Body of pancreas (tissue), 4 donors: ENCODE measurements at regions not wholly inside any gene's neighbourhood (a gene's known extent, or its start where the extent isn't known, plus 50 kb on each side); places are given as distances from the start of the nearest gene placed in this dataset.

Source experiments
- ATAC-seq: fragments of 150-250 bp; one replicate; pipeline ENCODE4 v1.9.1; 2016
- DNase-seq, 4 donors: peaks; one replicate each; pipeline ENCODE4 v3.0.0-alpha.2; 2019
- H3K27ac ChIP-seq, 4 donors: fragments of 200-600 bp; sonication (generic); 1 replicate in 3 of 4; 2 replicates in 1 of 4; pipeline versions ENCODE4 v1.5.1 to v1.6.1; 2016 to 2019; ENCODE audit warnings: mild to moderate bottlenecking in 1 of 4, mixed read lengths in 1 of 4, moderate library complexity in 1 of 4
- H3K27me3 ChIP-seq, 2 donors: fragments of 200-600 bp; sonication (generic); one replicate each; pipeline ENCODE4 v1.6.0; 2016; ENCODE audit warnings: mild to moderate bottlenecking in 1 of 2
- H3K36me3 ChIP-seq, 2 donors: fragments of 200-600 bp; sonication (generic); replicated peaks in 1 of 2; 2 replicates each; pipeline ENCODE4 v1.5.1; 2016; ENCODE audit warnings: low read depth in 2 of 2; ENCODE audit not compliant: insufficient read depth in 1 of 2
- H3K4me1 ChIP-seq: fragments of 200-600 bp; sonication (generic); one replicate; pipeline ENCODE4 v1.6.0; 2016
- H3K4me3 ChIP-seq, 2 donors: fragments of 200-600 bp; sonication (generic); 1 replicate in 1 of 2; 2 replicates in 1 of 2; pipeline ENCODE4 v1.5.1; 2016 to 2019
- H3K9me3 ChIP-seq, 3 donors: fragments of 200-600 bp; sonication (generic); 1 replicate in 2 of 3; 2 replicates in 1 of 3; pipeline ENCODE4 v1.5.1; 2016
- CTCF ChIP-seq, 7 experiments: fragments of 450-650 bp in 4 of 7; fragments of 200-600 bp in 3 of 7; sonication (generic) in 3 of 7; IDR thresholded peaks; one replicate each; pipeline ENCODE4 v1.5.1; 2016 to 2019; ENCODE audit warnings: antibody characterized with exemption in 7 of 7
- POLR2A ChIP-seq, 3 donors: fragments of 450-650 bp; IDR thresholded peaks; one replicate each; pipeline ENCODE4 v1.6.1; 2016; ENCODE audit warnings: antibody characterized with exemption in 3 of 3, mild to moderate bottlenecking in 2 of 3
- WGBS, 2 donors: methylation state at CpG; one replicate each; pipeline ENCODE4 v1.1.5; 2017; 5-methylcytosine and 5-hydroxymethylcytosine counted together
- intact Hi-C: fragments of 100-400 bp; cut with DNase I; formaldehyde crosslinking; loops from one replicate; pipeline ENCODE4 v1.15.1; 2023

- H3K4me1 ChIP-seq, result no peaks in the 10 kb centered on the region
- DNase-seq (no peak), ATAC-seq (no peak)
- no peaks in the 10 kb centered on the region for H3K9me3 ChIP-seq
- H3K4me3 ChIP-seq, result no peak overlapping the region
- no peak for TF ChIP-seq POLR2A (IDR thresholded peaks at IDR 0.05)
- no peak for TF ChIP-seq CTCF (IDR thresholded peaks at IDR 0.05)
- 74 to 84% methylated on average over 5 of the region's 5 CpGs for WGBS, 2 donors
- no peak overlapping the region for H3K27ac ChIP-seq
- intact Hi-C loops, result no loop called here
- H3K36me3 ChIP-seq, result no peaks in the 10 kb centered on the region
- H3K27me3 ChIP-seq, result no peaks in the 10 kb centered on the region
Observed at GRCh38 chr13:83327091-83327490, 555.2 kb downstream of the SLITRK1 start.

- DNase-seq, result no peak
- 75 to 77% methylated on average over 2 of the region's 2 CpGs for WGBS, 2 donors
- Histone ChIP-seq H3K4me3 (no peak overlapping the region), H3K27ac (no peak overlapping the region), H3K9me3 (no peaks in the 10 kb centered on the region), H3K4me1 (no peaks in the 10 kb centered on the region), H3K36me3 (no peaks in the 10 kb centered on the region), H3K27me3 (no peaks in the 10 kb centered on the region)
- TF ChIP-seq CTCF (IDR thresholded peaks at IDR 0.05) (no peak), POLR2A (IDR thresholded peaks at IDR 0.05) (no peak)
- no peak for ATAC-seq
- intact Hi-C loops, result no loop called here
Observed at GRCh38 chr13:83325125-83325853, 557.0 kb downstream of the SLITRK1 start.

- Histone ChIP-seq H3K36me3 (no peaks in the 10 kb centered on the region), H3K9me3 (no peaks in the 10 kb centered on the region), H3K4me3 (no peak overlapping the region), H3K4me1 (no peaks in the 10 kb centered on the region), H3K27me3 (no peaks in the 10 kb centered on the region), H3K27ac (no peak overlapping the region)
- TF ChIP-seq POLR2A (IDR thresholded peaks at IDR 0.05) (no peak), CTCF (IDR thresholded peaks at IDR 0.05) (no peak)
- ATAC-seq (no peak), DNase-seq (no peak)
- WGBS, 2 donors, result 41 to 48% methylated on average over 2 of the region's 2 CpGs
- intact Hi-C loops, result no loop called here
Observed at GRCh38 chr13:83311886-83312577, 570.2 kb downstream of the SLITRK1 start.

GRCh38 chr13:83298617-83299016 lies 583.7 kb downstream of the SLITRK1 start:
- Histone ChIP-seq H3K4me3 (no peak overlapping the region), H3K9me3 (no peaks in the 10 kb centered on the region), H3K4me1 (no peaks in the 10 kb centered on the region), H3K27me3 (no peaks in the 10 kb centered on the region), H3K36me3 (no peaks in the 10 kb centered on the region), H3K27ac (no peak overlapping the region)
- no peak for TF ChIP-seq CTCF (IDR thresholded peaks at IDR 0.05)
- TF ChIP-seq POLR2A (IDR thresholded peaks at IDR 0.05), result no peak
- 94 to 96% methylated on average over 1 of the region's 1 CpG for WGBS, 2 donors
- ATAC-seq (no peak), DNase-seq (no peak)
- intact Hi-C loops, result no loop called here
